IMR-90 (cell line): ENCODE measurements at regions not wholly inside any gene's neighbourhood (a gene's known extent, or its start where the extent isn't known, plus 50 kb on each side); places are given as distances from the start of the nearest gene placed in this dataset.

Experiments used
- ATAC-seq: fragments of 200-7000 bp; cut with Tn5 transposase; 2 replicates; pipeline ENCODE4 v1.9.1; 2020; ENCODE audit warnings: low read depth, mild to moderate bottlenecking, moderate library complexity
- BruUV-seq: library from RNA; stranded (reverse); fragments of 400-500 nt; replicated peaks from 2 replicates; lab custom pipeline; 2021; lab: Mats Ljungman, UMichigan
- CTCF ChIA-PET: fragments of 300-600 bp; formaldehyde crosslinking; extraction: SDS; loops from one replicate; lab custom pipeline; 2021; ENCODE audit warnings: antibody characterized with exemption; lab: Yijun Ruan, JAX
- POLR2A ChIA-PET: fragments of 300-600 bp; sonication (Branson Sonifier 250); formaldehyde crosslinking; loops from one replicate; lab custom pipeline; 2022; ENCODE audit warnings: antibody characterized with exemption; ENCODE audit not compliant: unreplicated experiment; lab: Charles Lee
- DNase-seq: peaks from one replicate; pipeline ENCODE4 v3.0.0; 2013
- H2AFZ ChIP-seq: replicated peaks from 2 replicates; pipeline ENCODE3; 2013; ENCODE audit warnings: low read length, mild to moderate bottlenecking; ENCODE audit not compliant: poor library complexity
- H2AK5ac ChIP-seq: 2 replicates; pipeline ENCODE4 v1.6.1; 2013; ENCODE audit warnings: low read depth, low read length, inconsistent platforms
- H2AK9ac ChIP-seq: replicated peaks from 2 replicates; pipeline ENCODE3; 2013; ENCODE audit warnings: mild to moderate bottlenecking, low read depth, low read length, moderate library complexity; ENCODE audit not compliant: poor library complexity
- H2BK120ac ChIP-seq: 2 replicates; pipeline ENCODE4 v1.6.1; 2013; ENCODE audit warnings: low read depth, low read length, inconsistent platforms
- H2BK15ac ChIP-seq: 3 replicates; pipeline ENCODE4 v1.6.1; 2013; ENCODE audit warnings: low read depth, low read length, inconsistent platforms
- H2BK20ac ChIP-seq: 2 replicates; pipeline ENCODE4 v1.6.1; 2013; ENCODE audit warnings: low read depth, mild to moderate bottlenecking, inconsistent platforms, low read length, moderate library complexity
- H2BK5ac ChIP-seq: 2 replicates; pipeline ENCODE4 v1.6.1; 2013; ENCODE audit warnings: mild to moderate bottlenecking, low read depth, low read length, inconsistent platforms; ENCODE audit not compliant: poor library complexity, severe bottlenecking
- H3K14ac ChIP-seq: replicated peaks from 2 replicates; pipeline ENCODE4 v1.6.1; 2013; ENCODE audit warnings: low read depth, low read length, inconsistent platforms
- H3K18ac ChIP-seq: 2 replicates; pipeline ENCODE4 v1.6.1; 2013; ENCODE audit warnings: low read depth, low read length, control low read depth
- H3K23ac ChIP-seq: 2 replicates; pipeline ENCODE4 v1.6.1; 2013; ENCODE audit warnings: low read depth, low read length, inconsistent platforms
- H3K27ac ChIP-seq: 2 replicates; pipeline ENCODE4 v1.5.1; 2013; ENCODE audit warnings: mild to moderate bottlenecking, control low read depth, low read length; ENCODE audit not compliant: insufficient read depth
- H3K27me3 ChIP-seq: 2 replicates; pipeline ENCODE4 v1.6.1; 2013; ENCODE audit warnings: low read length; ENCODE audit not compliant: control insufficient read depth, insufficient read depth
- H3K36me3 ChIP-seq: 2 replicates; pipeline ENCODE4 v1.6.1; 2013; ENCODE audit warnings: low read length, mixed read lengths; ENCODE audit not compliant: control insufficient read depth, insufficient read depth
- H3K4ac ChIP-seq: 2 replicates; pipeline ENCODE4 v1.6.1; 2013; ENCODE audit warnings: low read depth, low read length, inconsistent platforms
- H3K4me1 ChIP-seq: 2 replicates; pipeline ENCODE4 v1.6.1; 2013; ENCODE audit warnings: low read length, mixed read lengths; ENCODE audit not compliant: control insufficient read depth, insufficient read depth
- H3K4me2 ChIP-seq: 2 replicates; pipeline ENCODE4 v1.6.1; 2013; ENCODE audit warnings: low read depth, mild to moderate bottlenecking, control low read depth, low read length, moderate library complexity
- H3K4me3 ChIP-seq: 2 replicates; pipeline ENCODE4 v1.5.1; 2013; ENCODE audit warnings: low read depth, mild to moderate bottlenecking, control low read depth, low read length, moderate library complexity; ENCODE audit not compliant: insufficient read depth
- H3K56ac ChIP-seq: 2 replicates; pipeline ENCODE4 v1.6.1; 2013; ENCODE audit warnings: low read length, inconsistent platforms; ENCODE audit not compliant: insufficient read depth; ENCODE audit errors: extremely low read depth
- H3K79me1 ChIP-seq, 2 experiments: 2 replicates each; pipeline ENCODE4 v1.6.1; 2013; ENCODE audit warnings: low read length in 2 of 2, inconsistent platforms in 1 of 2, low read depth in 1 of 2
- H3K9ac ChIP-seq: 2 replicates; pipeline ENCODE4 v1.6.1; 2013; ENCODE audit warnings: low read depth, low read length, control low read depth
- H3K9me1 ChIP-seq: 2 replicates; pipeline ENCODE4 v1.6.1; 2013; ENCODE audit warnings: low read length, inconsistent platforms; ENCODE audit not compliant: insufficient read depth
- H3K9me3 ChIP-seq: 2 replicates; pipeline ENCODE4 v1.6.1; 2013; ENCODE audit warnings: low read length; ENCODE audit not compliant: control insufficient read depth, insufficient read depth
- H4K20me1 ChIP-seq: 2 replicates; pipeline ENCODE4 v1.6.1; 2013; ENCODE audit warnings: low read length, inconsistent platforms; ENCODE audit not compliant: insufficient read depth
- H4K5ac ChIP-seq: 2 replicates; pipeline ENCODE4 v1.6.1; 2013; ENCODE audit warnings: mild to moderate bottlenecking, low read depth, low read length, control low read depth
- H4K8ac ChIP-seq, 2 experiments: 2 replicates each; pipeline ENCODE4 v1.6.1; 2013; ENCODE audit warnings: low read depth in 2 of 2, low read length in 2 of 2, control low read depth in 1 of 2, inconsistent platforms in 1 of 2
- H4K91ac ChIP-seq: 2 replicates; pipeline ENCODE4 v1.6.1; 2013; ENCODE audit warnings: low read depth, low read length, inconsistent platforms; ENCODE audit not compliant: insufficient read depth
- BHLHE40 ChIP-seq: fragments of 150-350 bp; IDR thresholded peaks from 2 replicates; pipeline ENCODE4 v1.6.1; 2016; ENCODE audit warnings: mild to moderate bottlenecking, low read depth, low read length
- CEBPB ChIP-seq: IDR thresholded peaks from 2 replicates; pipeline ENCODE4 v1.6.1; 2012; ENCODE audit warnings: low read depth, low read length, improper control_type of control experiment
- CHD1 ChIP-seq: IDR thresholded peaks from 2 replicates; pipeline ENCODE4 v1.6.1; 2012; ENCODE audit warnings: low read depth, low read length, improper control_type of control experiment
- CTCF ChIP-seq: conservative IDR thresholded peaks from 2 replicates; pipeline ENCODE4 v1.5.1; 2012; ENCODE audit warnings: mild to moderate bottlenecking, low read depth, low read length, improper control_type of control experiment
- ELK1 ChIP-seq: fragments of 150-350 bp; IDR thresholded peaks from 2 replicates; pipeline ENCODE4 v1.6.1; 2016; ENCODE audit warnings: low read depth, mild to moderate bottlenecking, low read length, moderate library complexity, borderline replicate concordance
- FOS ChIP-seq: fragments of 150-350 bp; IDR thresholded peaks from 2 replicates; pipeline ENCODE4 v1.6.1; 2016; ENCODE audit warnings: low read depth, low read length
- MAFK ChIP-seq: IDR thresholded peaks from 2 replicates; pipeline ENCODE4 v1.6.1; 2012; ENCODE audit warnings: low read depth, low read length, improper control_type of control experiment
- MAZ ChIP-seq: IDR thresholded peaks from 2 replicates; pipeline ENCODE4 v1.6.1; 2012; ENCODE audit warnings: low read depth, mild to moderate bottlenecking, low read length, improper control_type of control experiment, moderate library complexity, borderline replicate concordance
- MXI1 ChIP-seq: IDR thresholded peaks from 2 replicates; pipeline ENCODE4 v1.6.1; 2012; ENCODE audit warnings: low read depth, mild to moderate bottlenecking, low read length, moderate library complexity, borderline replicate concordance
- NFE2L2 ChIP-seq: fragments of 150-350 bp; IDR thresholded peaks from 2 replicates; pipeline ENCODE4 v1.6.1; 2016; ENCODE audit warnings: low read depth, mild to moderate bottlenecking, low read length
- POLR2A ChIP-seq: IDR thresholded peaks from 2 replicates; pipeline ENCODE4 v1.6.1; 2012; ENCODE audit warnings: mild to moderate bottlenecking, low read depth, low read length
- RAD21 ChIP-seq: IDR thresholded peaks from 2 replicates; pipeline ENCODE4 v1.6.1; 2012; ENCODE audit warnings: low read length, improper control_type of control experiment
- RCOR1 ChIP-seq: IDR thresholded peaks from 2 replicates; pipeline ENCODE4 v1.6.1; 2012; ENCODE audit warnings: mild to moderate bottlenecking, low read length, improper control_type of control experiment; ENCODE audit not compliant: insufficient replicate concordance
- RFX5 ChIP-seq: IDR thresholded peaks from 2 replicates; pipeline ENCODE4 v1.8.0; 2012; ENCODE audit warnings: low read depth, mild to moderate bottlenecking, low read length, moderate library complexity
- SMC3 ChIP-seq: fragments of 150-350 bp; IDR thresholded peaks from 2 replicates; pipeline ENCODE4 v1.6.1; 2016; ENCODE audit warnings: low read depth, mild to moderate bottlenecking, antibody characterized with exemption, low read length, moderate library complexity
- USF2 ChIP-seq: fragments of 150-350 bp; IDR thresholded peaks from 2 replicates; pipeline ENCODE4 v1.6.1; 2017; ENCODE audit warnings: mild to moderate bottlenecking, antibody characterized with exemption, low read length, low read depth
- WGBS, 2 experiments: methylation state at CpG; one replicate each; pipeline versions ENCODE4 v1.1.5 to v1.1.7; 2013; ENCODE audit warnings: missing lambda C conversion rate in 2 of 2; ENCODE audit not compliant: insufficient read length in 1 of 2; ENCODE audit errors: extremely low coverage in 2 of 2; 5-methylcytosine and 5-hydroxymethylcytosine counted together
- dilution Hi-C: fragments of 300-500 bp; cut with HindIII; formaldehyde crosslinking; loops from one replicate; pipeline ENCODE4 v1.14.3; 2018; ENCODE audit warnings: low sequenced_read_pairs; ENCODE audit not compliant: unreplicated experiment
- in situ Hi-C: fragments of 300-500 bp; cut with MboI; formaldehyde crosslinking; loops from 3 replicates; pipeline ENCODE4 v1.14.3; 2019; ENCODE audit warnings: low sequenced_read_pairs, inconsistent platforms, mixed read lengths
- intact Hi-C: fragments of 100-400 bp; cut with micrococcal nuclease; formaldehyde crosslinking; loops from 2 replicates; pipeline ENCODE4 v1.10.0; 2022

GRCh38 chr13:72559716-72560115, 167.7 kb downstream of the MZT1 start:
- Histone ChIP-seq H3K27me3 (no peaks in the 10 kb centered on the region), H3K18ac (no peak overlapping the region), H2AFZ (no peak overlapping the region), H4K91ac (no peak overlapping the region), H3K4me1 (no peaks in the 10 kb centered on the region), H3K36me3 (no peaks in the 10 kb centered on the region), H3K27ac (no peak overlapping the region), H3K79me1 (no peaks in the 10 kb centered on the region), H2BK120ac (no peak overlapping the region), H2BK5ac (no peak overlapping the region), H2AK9ac (no peak overlapping the region), H3K9me1 (no peaks in the 10 kb centered on the region), H3K4me2 (no peak overlapping the region), H4K8ac (no peak overlapping the region), H3K9me3 (no peaks in the 10 kb centered on the region), H3K56ac (no peak overlapping the region), H3K9ac (no peak overlapping the region), H3K14ac (no peak overlapping the region), H2BK15ac (no peak overlapping the region), H3K23ac (no peak overlapping the region), H3K4ac (no peak overlapping the region), H3K4me3 (no peak overlapping the region), H4K20me1 (no peaks in the 10 kb centered on the region), H2AK5ac (no peak overlapping the region), H4K5ac (no peak overlapping the region), H2BK20ac (no peak overlapping the region)
- intact Hi-C loops (loop anchor here (5.0 to 10.0 kb wide), 3 partner anchors 1245 to 1935 kb away; no protein-coding TSS in a partner anchor), dilution Hi-C loops (no loop called here), in situ Hi-C loops (loop anchor here (25.0 kb wide), 1 partner anchor 1247 kb away; no protein-coding TSS in a partner anchor)
- WGBS, 2 experiments, result no CpG with 5 or more reads among the region's 2 CpGs
- DNase-seq (no peak), ATAC-seq (no peak)
- POLR2A ChIA-PET, result no interaction called here
- CTCF ChIA-PET, result no interaction called here
- no TSS peak for BruUV-seq
- TF ChIP-seq RCOR1 (no peak), CEBPB (no peak), USF2 (no peak), POLR2A (no peak), NFE2L2 (no peak), RAD21 (no peak), CHD1 (no peak), CTCF (no peak), RFX5 (no peak), MAZ (no peak), FOS (no peak), MAFK (no peak), SMC3 (no peak), MXI1 (no peak), BHLHE40 (no peak), ELK1 (no peak)
